Epidermal melanocyte (primary cell): ENCODE measurements at regions not wholly inside any gene's neighbourhood (a gene's known extent, or its start where the extent isn't known, plus 50 kb on each side); places are given as distances from the start of the nearest gene placed in this dataset.
A peak's percentile ranks its signal among the peaks of the same experiment; 100 is the strongest.

Experiments
- DNase-seq: peaks from one replicate; pipeline ENCODE4 v3.0.0; 2011; ENCODE audit warnings: low spot score; ENCODE audit not compliant: insufficient read length

DNA sequence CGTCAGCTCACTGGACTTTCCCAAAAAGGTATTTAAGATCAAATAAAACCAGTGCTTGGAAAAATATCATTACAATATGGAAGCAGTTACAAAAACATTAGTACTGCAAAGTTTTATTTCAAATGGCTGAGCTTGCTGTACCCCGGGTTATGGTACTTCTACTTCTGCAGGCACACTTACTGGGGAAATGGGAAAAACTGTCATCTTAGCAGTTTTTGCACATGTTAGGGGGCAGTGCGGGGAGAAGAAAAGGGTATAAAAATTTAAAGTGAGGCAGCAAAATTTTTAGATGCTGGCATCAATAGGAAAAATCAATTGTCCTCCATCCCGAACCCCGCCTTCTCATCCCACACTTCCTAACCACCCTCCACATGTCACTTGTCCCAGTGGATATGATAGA lies 133.4 kb downstream of the ATG4C start:
- DNase-seq: no peak

GRCh38 chr1:62917805-62918204 lies 133.9 kb downstream of the ATG4C start:
- DNase-seq: no peak

DNA sequence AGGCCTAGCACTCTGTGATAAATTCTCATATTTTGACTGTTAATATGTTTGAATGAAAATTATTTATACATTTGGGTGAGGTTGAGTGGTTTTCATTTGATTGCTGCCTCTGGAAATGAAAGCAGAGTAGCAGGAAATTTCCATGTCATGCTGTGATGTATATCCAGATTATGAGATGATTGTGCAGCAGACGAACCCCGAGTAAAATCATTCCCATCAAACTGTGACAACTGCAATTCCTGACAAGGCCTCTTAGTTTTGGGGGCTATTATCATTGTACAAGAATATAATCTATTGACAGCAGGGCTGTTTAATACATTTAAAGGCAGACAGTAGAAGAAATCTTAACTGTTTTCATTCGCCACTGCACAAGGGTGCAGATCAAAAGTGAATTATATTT lies 134.8 kb downstream of the ATG4C start:
- no peak for DNase-seq

DNA sequence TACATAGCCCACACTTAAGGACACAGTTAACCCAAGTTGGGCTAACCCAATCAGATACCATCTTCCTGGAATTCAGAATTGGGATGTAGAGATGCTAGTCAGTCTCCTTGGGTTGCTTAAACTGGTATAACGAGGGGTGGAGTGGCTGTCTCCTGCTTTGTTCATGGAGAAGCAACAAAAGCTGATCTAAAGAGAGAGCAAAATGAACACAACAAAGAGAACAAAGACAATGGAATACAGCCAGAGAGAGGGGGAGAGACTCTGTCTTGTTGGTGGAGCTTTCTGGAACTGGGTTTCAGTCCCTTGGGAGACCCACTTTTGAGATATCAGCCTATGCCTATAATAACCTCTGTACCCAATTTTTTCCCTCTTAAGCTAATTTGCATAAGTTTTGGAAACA lies 138.1 kb downstream of the ATG4C start:
- no peak for DNase-seq

DNA sequence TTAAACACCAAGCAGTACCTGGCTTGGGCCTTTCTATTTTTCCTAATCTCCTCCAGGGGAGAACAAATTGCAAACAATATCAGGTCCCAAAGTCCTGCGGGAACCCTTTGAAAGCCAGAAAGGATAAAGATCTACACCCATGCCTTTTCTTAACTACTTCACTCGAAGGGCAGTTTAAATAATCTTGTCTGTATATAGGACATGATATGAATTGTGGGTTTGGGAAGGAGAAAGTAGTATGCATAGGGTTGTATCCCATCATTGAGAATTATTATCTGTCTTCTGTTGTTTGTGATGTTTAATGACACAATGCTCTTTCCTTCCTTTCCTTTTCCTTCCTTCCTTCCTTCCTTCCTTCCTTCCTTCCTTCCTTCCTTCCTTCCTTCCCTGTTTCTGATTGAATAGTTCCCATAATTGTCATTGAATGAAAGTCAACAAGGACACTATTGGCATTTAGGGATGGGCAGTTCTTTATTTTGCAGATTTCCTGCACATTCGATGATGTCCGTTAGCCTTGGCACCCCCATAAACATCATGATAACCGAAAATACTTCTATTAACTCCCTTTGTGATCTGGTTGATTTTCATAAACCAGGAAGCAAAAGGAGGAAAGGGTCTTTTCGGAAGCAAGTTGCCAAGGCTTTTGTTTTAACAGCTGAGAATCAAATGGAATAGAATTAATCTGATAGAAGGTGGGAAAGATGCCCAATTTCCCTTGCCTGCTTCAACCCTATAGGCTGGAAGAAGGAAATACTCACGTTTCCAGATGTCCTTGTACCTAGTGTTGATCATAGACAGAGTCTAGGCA lies 141.3 kb downstream of the ATG4C start:
- DNase-seq: no peak

DNA sequence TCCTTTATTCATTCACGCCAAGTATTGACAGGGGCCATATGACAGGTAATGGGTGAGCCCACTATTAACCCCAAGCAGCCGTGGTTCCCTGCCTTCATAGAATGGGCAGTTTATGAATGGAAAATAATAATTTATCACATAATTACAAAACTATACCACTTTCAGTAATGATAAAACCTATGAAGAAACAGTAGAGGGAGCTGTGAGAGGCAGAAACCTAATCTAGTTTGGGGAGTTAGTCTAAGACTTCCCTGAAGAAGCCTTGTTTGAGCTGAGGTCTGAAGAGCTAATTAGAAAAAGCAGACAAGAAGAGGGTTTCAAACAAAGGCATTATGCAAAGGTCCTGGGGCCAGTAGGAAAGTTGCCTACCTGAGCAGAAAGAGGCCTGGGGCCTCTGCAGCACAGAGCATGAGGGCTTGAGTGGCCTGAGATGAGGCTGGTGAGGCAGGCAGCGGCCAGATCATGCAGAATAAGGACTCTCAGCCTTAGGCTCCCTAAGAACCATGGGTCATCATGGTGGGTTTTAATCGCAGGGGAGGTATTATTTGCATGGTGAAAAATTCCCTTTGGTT lies 142.8 kb downstream of the ATG4C start:
- DNase-seq: no peak

- no peak for DNase-seq
These were observed 145.0 kb downstream of the ATG4C start for GRCh38 chr1:62928885-62929284.

- DNase-seq: no peak
These were observed 153.8 kb downstream of the ATG4C start for GRCh38 chr1:62937634-62938296.

- DNase-seq: no peak
These were observed 157.8 kb downstream of the ATG4C start for GRCh38 chr1:62941780-62942179.

DNA sequence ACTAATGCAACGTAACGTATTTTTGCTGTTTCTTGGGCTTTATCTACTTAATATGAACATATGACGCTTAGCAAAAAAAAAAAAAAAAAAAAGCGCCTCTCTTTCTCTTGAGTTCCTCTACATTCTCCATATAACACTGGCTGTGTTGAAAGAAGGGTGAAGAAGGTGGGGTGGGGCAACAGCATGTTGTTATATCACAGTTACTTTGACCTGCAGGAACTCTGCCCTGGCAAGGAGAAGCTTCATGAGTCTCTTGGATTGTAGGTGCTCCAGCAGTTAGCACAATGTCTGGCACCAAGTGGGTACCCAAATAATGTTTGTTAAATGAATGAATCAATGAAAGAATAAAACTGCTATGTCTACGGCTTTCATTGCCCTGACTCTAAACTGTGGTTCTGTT lies 162.6 kb downstream of the ATG4C start:
- DNase-seq: no peak

- no peak for DNase-seq
These were observed 167.5 kb downstream of the ATG4C start for GRCh38 chr1:62951428-62951827.

DNA sequence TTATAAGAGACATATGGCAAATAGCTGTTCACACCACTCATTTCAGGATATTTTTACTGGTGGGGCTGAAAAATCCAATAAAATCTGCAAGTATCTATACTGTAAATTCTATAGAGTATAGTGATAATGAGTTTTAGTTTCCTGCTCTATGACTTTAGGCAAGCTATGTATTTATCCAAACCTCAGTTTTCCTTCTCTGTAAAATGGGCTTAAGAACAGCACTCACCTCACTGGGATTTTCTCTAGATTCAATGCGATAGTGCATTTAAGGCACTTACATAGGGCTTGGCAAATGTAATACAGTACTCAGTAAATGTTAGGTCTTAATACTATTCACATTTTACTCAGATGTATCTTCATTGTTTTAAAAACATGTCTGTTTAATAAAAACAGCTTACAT lies 168.7 kb downstream of the ATG4C start:
- DNase-seq: no peak

GRCh38 chr1:62953633-62954032 lies 169.7 kb downstream of the ATG4C start:
- DNase-seq: no peak

GRCh38 chr1:62954758-62955157 lies 170.8 kb downstream of the ATG4C start:
- no peak for DNase-seq

GRCh38 chr1:62955666-62956065 lies 171.7 kb downstream of the ATG4C start:
- no peak for DNase-seq

DNA sequence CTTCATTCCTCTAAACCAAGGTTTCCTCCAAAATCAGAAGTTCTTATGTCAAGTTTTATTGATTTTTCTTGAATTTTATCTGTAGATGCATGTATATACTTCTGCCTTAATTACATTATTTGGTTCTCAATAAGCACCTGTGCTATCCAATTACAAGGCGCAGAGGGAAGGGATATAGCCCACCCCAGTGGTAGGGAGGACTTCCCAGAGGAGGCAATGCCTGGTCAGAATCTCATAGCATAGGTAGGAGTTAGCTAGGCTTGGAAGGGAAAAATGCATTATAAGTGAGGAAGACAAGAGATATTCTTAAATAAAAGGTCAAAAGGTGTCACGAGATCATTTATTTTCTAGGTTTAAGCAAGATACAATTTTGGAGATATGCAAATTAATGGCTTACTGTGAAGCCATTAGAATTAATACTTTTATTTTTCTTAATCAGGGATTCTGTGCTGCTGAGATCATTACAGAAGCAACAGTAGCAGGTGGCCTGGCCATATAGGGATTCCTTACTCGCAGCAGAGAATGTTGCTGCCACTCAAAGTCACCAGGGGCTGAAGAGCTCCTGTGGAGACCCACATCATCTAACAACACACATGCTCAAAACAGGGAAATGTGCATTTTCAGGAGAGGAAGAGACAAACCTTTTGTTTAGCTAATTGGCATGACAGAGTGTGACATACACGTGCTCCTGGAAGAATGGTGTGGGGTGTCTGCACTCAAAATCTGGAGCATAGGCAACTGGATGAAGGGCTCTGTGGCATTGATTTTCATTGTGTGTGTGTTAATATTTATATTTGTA lies 178.3 kb downstream of the ATG4C start:
- no peak for DNase-seq

DNA sequence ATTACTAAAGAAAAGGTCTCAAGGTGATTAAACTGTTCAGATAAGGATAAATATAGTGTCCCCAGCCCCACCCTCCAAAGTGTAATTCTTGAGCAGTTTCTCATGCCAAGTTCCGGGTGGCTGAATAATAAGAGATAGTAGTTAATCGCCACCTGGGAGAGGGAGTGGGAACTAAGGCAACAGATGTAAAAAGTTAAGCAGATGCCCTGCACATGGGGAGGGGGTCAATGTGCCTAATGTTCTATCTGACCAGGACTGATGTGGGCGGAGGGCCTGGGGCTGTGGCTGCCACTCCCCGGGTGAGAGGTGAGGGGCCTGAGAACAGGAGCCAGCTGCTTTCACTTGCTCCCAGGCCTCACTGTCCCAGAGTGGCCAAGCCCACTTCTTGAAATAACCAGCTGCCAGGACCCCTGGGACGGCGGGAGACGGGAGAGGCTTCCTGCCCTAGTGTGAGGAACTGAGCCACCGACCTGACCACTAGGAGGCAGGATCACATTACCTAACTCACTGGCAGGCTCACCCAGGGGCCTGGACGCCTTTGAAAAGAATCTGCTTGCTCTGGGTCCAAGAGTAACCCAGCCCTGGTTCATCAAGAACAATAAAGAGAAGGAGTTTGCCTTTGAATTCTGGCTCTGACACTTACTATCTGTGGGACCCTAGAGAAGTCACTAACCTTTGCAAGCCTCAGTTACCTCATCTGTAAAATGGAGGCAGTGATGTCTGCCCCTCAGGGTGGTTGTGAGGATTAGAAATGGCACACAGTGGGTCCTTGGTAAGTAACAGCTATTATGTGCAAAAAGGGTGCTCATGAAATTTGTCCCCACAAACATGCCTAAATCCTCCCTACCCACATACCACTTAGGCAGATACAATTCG lies 179.2 kb downstream of the ATG4C start:
- peak; percentile 43 for DNase-seq

DNA sequence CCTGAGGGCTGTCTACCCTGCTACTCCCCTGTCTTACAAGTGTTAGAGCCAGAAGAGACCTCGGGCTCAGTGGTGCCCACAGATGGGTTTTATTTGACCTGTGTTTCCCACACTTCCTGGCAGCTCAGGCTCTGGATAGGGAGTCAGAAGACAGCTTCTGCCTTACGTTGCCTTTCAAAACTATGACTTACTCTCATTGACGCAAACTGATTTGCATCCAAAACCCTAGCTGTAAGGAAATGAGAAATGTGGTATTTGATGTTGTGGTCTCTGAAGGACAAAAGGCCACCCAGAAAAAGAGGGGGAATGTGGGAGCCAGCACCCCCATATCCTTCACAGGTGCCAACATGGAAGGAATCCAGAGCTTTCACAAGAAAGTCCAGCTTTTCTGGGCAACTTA lies 180.2 kb downstream of the ATG4C start:
- DNase-seq: no peak

DNA sequence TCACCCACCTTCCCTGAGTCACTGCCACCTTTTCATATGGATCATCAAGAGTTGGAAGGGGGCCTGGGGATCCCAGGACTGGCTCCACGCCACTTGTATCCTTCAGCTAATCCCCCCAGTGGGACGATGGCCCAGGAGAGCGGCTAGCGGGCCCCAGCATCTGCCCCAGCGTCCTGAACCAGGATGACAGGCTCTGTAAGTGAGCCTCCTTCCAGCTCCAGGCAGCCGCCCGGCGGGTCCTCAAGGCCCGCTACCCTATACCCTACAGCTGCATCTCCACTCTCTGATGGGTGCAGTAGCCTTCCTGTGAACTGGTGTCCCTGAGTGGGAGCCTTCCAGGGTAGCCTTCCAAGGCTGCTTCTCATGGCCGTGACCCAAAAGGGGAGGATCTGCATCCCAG lies 183.1 kb downstream of the ATG4C start:
- DNase-seq: no peak

DNA sequence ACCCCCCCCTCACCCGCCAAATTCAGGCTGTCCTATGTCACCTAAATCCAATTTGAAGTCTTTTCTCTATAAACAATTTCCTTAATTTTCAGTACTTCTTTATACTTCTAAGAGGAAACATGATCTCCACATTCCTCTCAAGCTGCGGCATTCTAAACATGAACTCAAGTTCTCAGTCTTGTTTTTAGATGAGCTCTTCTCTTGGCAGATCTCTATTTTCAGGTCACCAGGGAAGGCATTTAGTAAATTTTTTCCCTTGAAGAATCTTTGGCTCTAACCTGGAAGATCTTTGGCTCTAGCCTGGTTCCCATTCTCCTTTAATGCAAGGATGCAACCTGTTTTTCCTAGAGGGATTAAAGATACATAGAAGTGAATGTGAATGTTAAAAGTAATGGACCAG lies 193.4 kb downstream of the ATG4C start:
- no peak for DNase-seq

- no peak for DNase-seq
These were observed 194.8 kb downstream of the ATG4C start for GRCh38 chr1:62978741-62979140.
